Prostate gland (tissue), 2 donors: ENCODE measurements at regions not wholly inside any gene's neighbourhood (a gene's known extent, or its start where the extent isn't known, plus 50 kb on each side); places are given as distances from the start of the nearest gene placed in this dataset.

Experiments used
- DNase-seq: peaks from one replicate; pipeline ENCODE4 v3.0.0-alpha.2; 2019; ENCODE audit warnings: low spot score
- H3K27ac ChIP-seq, 2 donors: fragments of 200-600 bp; sonication (generic); 2 replicates each; pipeline ENCODE4 v1.5.1; 2017 to 2019
- H3K27me3 ChIP-seq: fragments of 200-600 bp; sonication (generic); replicated peaks from 2 replicates; pipeline ENCODE4 v1.5.1; 2019; ENCODE audit not compliant: insufficient read depth
- H3K36me3 ChIP-seq, 2 donors: fragments of 200-600 bp; sonication (generic); 1 replicate in 1 of 2; 2 replicates in 1 of 2; pipeline versions ENCODE4 v1.5.1 to v1.8.1; 2017 to 2019
- H3K4me1 ChIP-seq: fragments of 200-600 bp; sonication (generic); replicated peaks from 2 replicates; pipeline ENCODE4 v1.5.1; 2019
- H3K4me3 ChIP-seq, 2 donors: fragments of 200-600 bp; sonication (generic); 2 replicates each; pipeline ENCODE4 v1.5.1; 2017 to 2019
- H3K9me3 ChIP-seq: fragments of 200-600 bp; sonication (generic); 2 replicates; pipeline ENCODE4 v1.5.1; 2017
- POLR2A ChIP-seq: fragments of 450-650 bp; IDR thresholded peaks from one replicate; pipeline ENCODE4 v1.6.1; 2016; ENCODE audit warnings: antibody characterized with exemption, mild to moderate bottlenecking
- POLR2AphosphoS5 ChIP-seq: sonication (generic); formaldehyde crosslinking; IDR thresholded peaks from one replicate; pipeline ENCODE4 v1.6.1; 2017; ENCODE audit warnings: antibody characterized with exemption
- WGBS: methylation state at CpG from one replicate; pipeline ENCODE4 v1.1.5; 2018; 5-methylcytosine and 5-hydroxymethylcytosine counted together
- intact Hi-C: fragments of 100-400 bp; cut with DNase I; formaldehyde crosslinking; loops from one replicate; pipeline ENCODE4 v1.14.2; 2022
- TF ChIP-seq, protein P1 (sequence below), 4 experiments: fragments of 200-600 bp in 2 of 4; fragments of 450-650 bp in 2 of 4; sonication (generic) in 2 of 4; IDR thresholded peaks; 1 replicate in 3 of 4; 2 replicates in 1 of 4; pipeline ENCODE4 v1.5.1; 2016 to 2019; ENCODE audit warnings: antibody characterized with exemption in 4 of 4, mild to moderate bottlenecking in 2 of 4, moderate library complexity in 2 of 4

GRCh38 chr9:108168236-108168850 is 678.8 kb upstream of the KLF4 start:
- Histone ChIP-seq H3K4me3 (no peak overlapping the region), H3K36me3 (no peaks in the 10 kb centered on the region), H3K4me1 (no peaks in the 10 kb centered on the region), H3K27me3 (no peaks in the 10 kb centered on the region), H3K9me3 (no peaks in the 10 kb centered on the region), H3K27ac (no peak overlapping the region)
- 72% methylated on average over 3 of the region's 3 CpGs for WGBS
- DNase-seq, result no peak
- TF ChIP-seq POLR2AphosphoS5 (no peak), POLR2A (no peak)
- TF ChIP-seq, protein P1, sequence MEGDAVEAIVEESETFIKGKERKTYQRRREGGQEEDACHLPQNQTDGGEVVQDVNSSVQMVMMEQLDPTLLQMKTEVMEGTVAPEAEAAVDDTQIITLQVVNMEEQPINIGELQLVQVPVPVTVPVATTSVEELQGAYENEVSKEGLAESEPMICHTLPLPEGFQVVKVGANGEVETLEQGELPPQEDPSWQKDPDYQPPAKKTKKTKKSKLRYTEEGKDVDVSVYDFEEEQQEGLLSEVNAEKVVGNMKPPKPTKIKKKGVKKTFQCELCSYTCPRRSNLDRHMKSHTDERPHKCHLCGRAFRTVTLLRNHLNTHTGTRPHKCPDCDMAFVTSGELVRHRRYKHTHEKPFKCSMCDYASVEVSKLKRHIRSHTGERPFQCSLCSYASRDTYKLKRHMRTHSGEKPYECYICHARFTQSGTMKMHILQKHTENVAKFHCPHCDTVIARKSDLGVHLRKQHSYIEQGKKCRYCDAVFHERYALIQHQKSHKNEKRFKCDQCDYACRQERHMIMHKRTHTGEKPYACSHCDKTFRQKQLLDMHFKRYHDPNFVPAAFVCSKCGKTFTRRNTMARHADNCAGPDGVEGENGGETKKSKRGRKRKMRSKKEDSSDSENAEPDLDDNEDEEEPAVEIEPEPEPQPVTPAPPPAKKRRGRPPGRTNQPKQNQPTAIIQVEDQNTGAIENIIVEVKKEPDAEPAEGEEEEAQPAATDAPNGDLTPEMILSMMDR (IDR thresholded peaks at IDR 0.05), result no peak
- intact Hi-C loops, result no loop called here

- no peak for DNase-seq
- no peak overlapping the region for H3K4me3 ChIP-seq
- H3K36me3 ChIP-seq, result no peaks in the 10 kb centered on the region
- H3K9me3 ChIP-seq, result no peaks in the 10 kb centered on the region
- intact Hi-C loops, result no loop called here
- 63% methylated on average over 5 of the region's 5 CpGs for WGBS
- no peaks in the 10 kb centered on the region for H3K4me1 ChIP-seq
- no peak overlapping the region for H3K27ac ChIP-seq
- H3K27me3 ChIP-seq, result no peaks in the 10 kb centered on the region
- TF ChIP-seq POLR2A (no peak), POLR2AphosphoS5 (no peak)
- TF ChIP-seq, protein P1 (IDR thresholded peaks at IDR 0.05), result no peak
Observed at GRCh38 chr9:108167136-108167900, 677.7 kb upstream of the KLF4 start.

DNA sequence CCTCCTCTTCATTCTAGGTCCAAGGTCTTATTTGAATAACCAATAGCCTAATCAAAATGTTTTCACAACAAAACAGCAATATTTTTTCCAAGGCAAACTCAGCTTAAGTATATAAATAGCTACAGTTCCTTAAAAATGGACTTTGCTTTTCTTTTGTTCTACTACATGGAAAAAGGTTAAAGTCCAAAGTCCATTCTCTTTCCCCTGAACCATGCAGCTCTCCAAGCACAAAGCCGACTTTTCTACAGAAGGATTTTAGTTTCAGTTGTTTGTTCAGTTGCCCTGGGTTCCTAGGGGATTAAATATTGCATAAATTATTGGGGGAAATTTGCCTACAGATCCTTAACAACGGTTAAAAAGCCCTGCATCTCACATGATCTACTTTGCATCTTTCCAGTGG is 677.0 kb upstream of the KLF4 start:
- H3K36me3 ChIP-seq, result no peaks in the 10 kb centered on the region
- WGBS, result 71% methylated on average over 2 of the region's 2 CpGs
- intact Hi-C loops, result no loop called here
- H3K27ac ChIP-seq, result no peak overlapping the region
- H3K4me3 ChIP-seq, result no peak overlapping the region
- no peaks in the 10 kb centered on the region for H3K4me1 ChIP-seq
- no peak for DNase-seq
- H3K27me3 ChIP-seq, result no peaks in the 10 kb centered on the region
- no peak for TF ChIP-seq POLR2A
- TF ChIP-seq, protein P1 (IDR thresholded peaks at IDR 0.05), result no peak
- TF ChIP-seq POLR2AphosphoS5, result no peak
- H3K9me3 ChIP-seq, result no peaks in the 10 kb centered on the region

- H3K36me3 ChIP-seq, result no peaks in the 10 kb centered on the region
- 94% methylated on average over 6 of the region's 6 CpGs for WGBS
- H3K27ac ChIP-seq, result no peak overlapping the region
- no peak for DNase-seq
- H3K27me3 ChIP-seq, result no peaks in the 10 kb centered on the region
- H3K9me3 ChIP-seq, result no peaks in the 10 kb centered on the region
- TF ChIP-seq, protein P1 (IDR thresholded peaks at IDR 0.05), result no peak
- TF ChIP-seq POLR2A (no peak), POLR2AphosphoS5 (no peak)
- intact Hi-C loops, result no loop called here
- H3K4me3 ChIP-seq, result no peak overlapping the region
- H3K4me1 ChIP-seq, result no peaks in the 10 kb centered on the region
Observed at GRCh38 chr9:108163321-108164005, 673.9 kb upstream of the KLF4 start.
